Stomach (tissue), 4 donors: ENCODE measurements at regions not wholly inside any gene's neighbourhood (a gene's known extent, or its start where the extent isn't known, plus 50 kb on each side); places are given as distances from the start of the nearest gene placed in this dataset.

ENCODE experiments used
- POLR2A ChIP-seq, 4 donors: fragments of 450-650 bp; IDR thresholded peaks; one replicate each; pipeline ENCODE4 v1.6.1; 2016; ENCODE audit warnings: antibody characterized with exemption in 4 of 4, control low read depth in 2 of 4, mild to moderate bottlenecking in 1 of 4, moderate library complexity in 1 of 4
- POLR2AphosphoS5 ChIP-seq, 3 donors: sonication (generic); formaldehyde crosslinking; IDR thresholded peaks; one replicate each; pipeline ENCODE4 v1.6.1; 2016; ENCODE audit warnings: antibody characterized with exemption in 3 of 3
- TF ChIP-seq, protein P1 (sequence below), 7 experiments: fragments of 450-650 bp in 4 of 7; fragments of 200-600 bp in 3 of 7; sonication (generic) in 3 of 7; IDR thresholded peaks; one replicate each; pipeline ENCODE4 v1.5.1; 2016 to 2019; ENCODE audit warnings: antibody characterized with exemption in 7 of 7, control low read depth in 2 of 7, mild to moderate bottlenecking in 1 of 7

DNA sequence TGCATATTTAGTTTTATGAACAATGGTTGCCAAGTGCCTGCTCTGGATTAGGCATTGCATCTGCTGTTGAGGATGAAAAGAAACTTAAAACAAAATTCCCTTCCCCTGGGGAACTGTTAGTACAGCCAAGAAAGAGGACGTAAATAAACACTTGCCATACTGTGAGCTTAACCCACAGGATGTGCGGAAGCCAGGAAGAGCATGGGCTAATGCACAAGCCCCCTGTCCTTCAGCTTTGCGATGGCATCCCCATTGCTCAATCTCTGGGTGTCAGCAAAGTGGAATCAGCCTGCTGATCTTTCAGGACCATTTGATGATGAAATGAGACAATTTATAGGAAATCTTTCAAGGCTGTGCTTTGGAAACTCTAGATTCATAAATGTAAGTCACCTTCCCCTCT lies 399.9 kb upstream of the IGFBP3 start:
- TF ChIP-seq POLR2A (IDR thresholded peaks at IDR 0.05) = no peak
- TF ChIP-seq, protein P1, sequence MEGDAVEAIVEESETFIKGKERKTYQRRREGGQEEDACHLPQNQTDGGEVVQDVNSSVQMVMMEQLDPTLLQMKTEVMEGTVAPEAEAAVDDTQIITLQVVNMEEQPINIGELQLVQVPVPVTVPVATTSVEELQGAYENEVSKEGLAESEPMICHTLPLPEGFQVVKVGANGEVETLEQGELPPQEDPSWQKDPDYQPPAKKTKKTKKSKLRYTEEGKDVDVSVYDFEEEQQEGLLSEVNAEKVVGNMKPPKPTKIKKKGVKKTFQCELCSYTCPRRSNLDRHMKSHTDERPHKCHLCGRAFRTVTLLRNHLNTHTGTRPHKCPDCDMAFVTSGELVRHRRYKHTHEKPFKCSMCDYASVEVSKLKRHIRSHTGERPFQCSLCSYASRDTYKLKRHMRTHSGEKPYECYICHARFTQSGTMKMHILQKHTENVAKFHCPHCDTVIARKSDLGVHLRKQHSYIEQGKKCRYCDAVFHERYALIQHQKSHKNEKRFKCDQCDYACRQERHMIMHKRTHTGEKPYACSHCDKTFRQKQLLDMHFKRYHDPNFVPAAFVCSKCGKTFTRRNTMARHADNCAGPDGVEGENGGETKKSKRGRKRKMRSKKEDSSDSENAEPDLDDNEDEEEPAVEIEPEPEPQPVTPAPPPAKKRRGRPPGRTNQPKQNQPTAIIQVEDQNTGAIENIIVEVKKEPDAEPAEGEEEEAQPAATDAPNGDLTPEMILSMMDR (IDR thresholded peaks at IDR 0.05) = no peak
- no peak for TF ChIP-seq POLR2AphosphoS5 (IDR thresholded peaks at IDR 0.05)
